PFSK-1 (cell line): ENCODE measurements at regions not wholly inside any gene's neighbourhood (a gene's known extent, or its start where the extent isn't known, plus 50 kb on each side); places are given as distances from the start of the nearest gene placed in this dataset.

ENCODE experiments used
- FOXP2 ChIP-seq: optimal IDR thresholded peaks from 2 replicates; pipeline ENCODE3; 2011; ENCODE audit warnings: borderline replicate concordance, control low read depth, inconsistent platforms; ENCODE audit not compliant: insufficient read depth; ENCODE audit errors: extremely low read length, extremely low read depth
- POLR2AphosphoS5 ChIP-seq: IDR thresholded peaks from 2 replicates; pipeline ENCODE4 v1.6.1; 2012; ENCODE audit warnings: low read depth, mild to moderate bottlenecking, control low read depth, low read length, moderate library complexity
- SIN3A ChIP-seq: IDR thresholded peaks from 2 replicates; pipeline ENCODE4 v1.6.1; 2012; ENCODE audit warnings: mild to moderate bottlenecking, low read length, moderate library complexity, borderline replicate concordance; ENCODE audit not compliant: insufficient read depth
- TAF1 ChIP-seq: IDR thresholded peaks from 2 replicates; pipeline ENCODE4 v1.6.1; 2012; ENCODE audit warnings: low read length, control low read depth, borderline replicate concordance; ENCODE audit not compliant: insufficient read depth
- TF ChIP-seq, protein P1 (sequence below), 2 experiments: IDR thresholded peaks; 2 replicates each; pipeline versions ENCODE4 v1.6.1 to v1.8.0; 2011 to 2012; ENCODE audit warnings: low read depth in 2 of 2, low read length in 2 of 2, control low read depth in 1 of 2, inconsistent platforms in 1 of 2, mild to moderate bottlenecking in 1 of 2, moderate library complexity in 1 of 2; ENCODE audit not compliant: insufficient read depth in 1 of 2

DNA sequence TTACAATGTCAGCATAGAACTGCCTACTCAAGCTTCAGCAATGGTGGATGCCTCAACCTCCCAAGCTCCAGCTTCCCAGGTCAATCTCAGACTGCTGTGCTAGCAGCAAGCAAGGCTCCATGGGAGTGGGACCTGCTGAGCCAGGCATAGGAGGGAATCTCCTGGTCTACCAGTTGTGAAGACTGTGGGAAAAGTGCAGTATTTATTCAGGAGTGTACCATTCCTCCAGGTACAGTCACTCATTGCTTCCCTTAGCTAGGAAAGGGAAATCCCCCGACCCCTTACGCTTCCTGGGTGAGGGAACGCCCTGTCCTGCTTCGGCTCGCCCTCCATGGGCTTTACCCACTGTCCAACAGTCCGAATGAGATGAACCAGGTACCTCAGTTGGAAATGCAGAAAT is 130.3 kb downstream of the ADCYAP1 start:
- TF ChIP-seq SIN3A (no peak), POLR2AphosphoS5 (no peak), TAF1 (no peak), FOXP2 (no peak)
- TF ChIP-seq, protein P1, sequence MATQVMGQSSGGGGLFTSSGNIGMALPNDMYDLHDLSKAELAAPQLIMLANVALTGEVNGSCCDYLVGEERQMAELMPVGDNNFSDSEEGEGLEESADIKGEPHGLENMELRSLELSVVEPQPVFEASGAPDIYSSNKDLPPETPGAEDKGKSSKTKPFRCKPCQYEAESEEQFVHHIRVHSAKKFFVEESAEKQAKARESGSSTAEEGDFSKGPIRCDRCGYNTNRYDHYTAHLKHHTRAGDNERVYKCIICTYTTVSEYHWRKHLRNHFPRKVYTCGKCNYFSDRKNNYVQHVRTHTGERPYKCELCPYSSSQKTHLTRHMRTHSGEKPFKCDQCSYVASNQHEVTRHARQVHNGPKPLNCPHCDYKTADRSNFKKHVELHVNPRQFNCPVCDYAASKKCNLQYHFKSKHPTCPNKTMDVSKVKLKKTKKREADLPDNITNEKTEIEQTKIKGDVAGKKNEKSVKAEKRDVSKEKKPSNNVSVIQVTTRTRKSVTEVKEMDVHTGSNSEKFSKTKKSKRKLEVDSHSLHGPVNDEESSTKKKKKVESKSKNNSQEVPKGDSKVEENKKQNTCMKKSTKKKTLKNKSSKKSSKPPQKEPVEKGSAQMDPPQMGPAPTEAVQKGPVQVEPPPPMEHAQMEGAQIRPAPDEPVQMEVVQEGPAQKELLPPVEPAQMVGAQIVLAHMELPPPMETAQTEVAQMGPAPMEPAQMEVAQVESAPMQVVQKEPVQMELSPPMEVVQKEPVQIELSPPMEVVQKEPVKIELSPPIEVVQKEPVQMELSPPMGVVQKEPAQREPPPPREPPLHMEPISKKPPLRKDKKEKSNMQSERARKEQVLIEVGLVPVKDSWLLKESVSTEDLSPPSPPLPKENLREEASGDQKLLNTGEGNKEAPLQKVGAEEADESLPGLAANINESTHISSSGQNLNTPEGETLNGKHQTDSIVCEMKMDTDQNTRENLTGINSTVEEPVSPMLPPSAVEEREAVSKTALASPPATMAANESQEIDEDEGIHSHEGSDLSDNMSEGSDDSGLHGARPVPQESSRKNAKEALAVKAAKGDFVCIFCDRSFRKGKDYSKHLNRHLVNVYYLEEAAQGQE (IDR thresholded peaks at IDR 0.05; ENCODE audit: insufficient read depth in 1 of 2, low read depth in 2 of 2, low read length in 2 of 2), result no peak
